ENCODE measurements at regions not wholly inside any gene's neighbourhood (a gene's known extent, or its start where the extent isn't known, plus 50 kb on each side); places are given as distances from the start of the nearest gene placed in this dataset.

GRCh38 chr2:228860601-228861285 lies 410.3 kb downstream of the PID1 start:
- Histone ChIP-seq H3K4me2 (ENCODE audit: unreplicated experiment) (no peak overlapping the region), H3K9me2 (ENCODE audit: insufficient read depth) (no peaks in the 10 kb centered on the region), H3K9me3 (ENCODE audit: low read depth) (no peaks in the 10 kb centered on the region), H3K27ac (no peak overlapping the region), H3K4me1 (ENCODE audit: insufficient read depth) (no peaks in the 10 kb centered on the region), H3K9ac (no peak overlapping the region), H3F3A (ENCODE audit: insufficient read depth) (no peaks in the 10 kb centered on the region), H3K27me3 (replicated peaks; ENCODE audit: insufficient read depth) (no peaks in the 10 kb centered on the region), H2AFZ (no peak overlapping the region), H4K20me1 (ENCODE audit: insufficient read depth) (no peaks in the 10 kb centered on the region), H3K36me3 (ENCODE audit: low read depth) (no peaks in the 10 kb centered on the region), H3K4me3 (no peak overlapping the region), H3K79me2 (ENCODE audit: insufficient read depth) (no peaks in the 10 kb centered on the region)
- TF ChIP-seq EZH2phosphoT487 (IDR thresholded peaks at IDR 0.05; ENCODE audit: insufficient read depth, low read depth) = no peak
- no peak for TF ChIP-seq EZH2 (IDR thresholded peaks at IDR 0.05; ENCODE audit: insufficient read depth, poor library complexity, severe bottlenecking)
- in situ Hi-C loops (cut with MboI) = no loop called here
- no peak for DNase-seq
- WGBS, 2 experiments (ENCODE audit: low coverage in 1 of 2, low lambda C conversion rate in 2 of 2, missing lambda C conversion rate in 2 of 2) = 40 to 41% methylated on average over 5 of the region's 5 CpGs

GRCh38 chr2:228853151-228853550 lies 417.9 kb downstream of the PID1 start:
- Histone ChIP-seq H3K4me1 (ENCODE audit: insufficient read depth) (no peaks in the 10 kb centered on the region), H3K27me3 (replicated peaks; ENCODE audit: insufficient read depth) (no peaks in the 10 kb centered on the region), H2AFZ (no peak overlapping the region), H3F3A (ENCODE audit: insufficient read depth) (no peaks in the 10 kb centered on the region), H3K9me2 (ENCODE audit: insufficient read depth) (no peaks in the 10 kb centered on the region), H3K27ac (no peak overlapping the region), H4K20me1 (ENCODE audit: insufficient read depth) (no peaks in the 10 kb centered on the region), H3K4me2 (ENCODE audit: unreplicated experiment) (no peak overlapping the region), H3K9me3 (ENCODE audit: low read depth) (no peaks in the 10 kb centered on the region), H3K9ac (no peak overlapping the region), H3K36me3 (ENCODE audit: low read depth) (no peaks in the 10 kb centered on the region), H3K4me3 (no peak overlapping the region), H3K79me2 (ENCODE audit: insufficient read depth) (no peaks in the 10 kb centered on the region)
- in situ Hi-C loops (cut with MboI) = no loop called here
- 77 to 83% methylated on average over 7 of the region's 7 CpGs for WGBS, 2 experiments (ENCODE audit: low coverage in 1 of 2, low lambda C conversion rate in 2 of 2, missing lambda C conversion rate in 2 of 2)
- DNase-seq = no peak
- TF ChIP-seq EZH2phosphoT487 (IDR thresholded peaks at IDR 0.05; ENCODE audit: insufficient read depth, low read depth) = no peak

- Histone ChIP-seq H3K4me3 (no peak overlapping the region), H3K9me3 (ENCODE audit: low read depth) (no peaks in the 10 kb centered on the region), H2AFZ (no peak overlapping the region), H3K27ac (no peak overlapping the region), H4K20me1 (ENCODE audit: insufficient read depth) (no peaks in the 10 kb centered on the region), H3K9me2 (ENCODE audit: insufficient read depth) (no peaks in the 10 kb centered on the region), H3K9ac (no peak overlapping the region), H3K79me2 (ENCODE audit: insufficient read depth) (no peaks in the 10 kb centered on the region), H3F3A (ENCODE audit: insufficient read depth) (no peaks in the 10 kb centered on the region), H3K27me3 (replicated peaks; ENCODE audit: insufficient read depth) (no peaks in the 10 kb centered on the region), H3K4me2 (ENCODE audit: unreplicated experiment) (no peak overlapping the region), H3K4me1 (ENCODE audit: insufficient read depth) (no peaks in the 10 kb centered on the region), H3K36me3 (ENCODE audit: low read depth) (no peaks in the 10 kb centered on the region)
- no peak for DNase-seq
- in situ Hi-C loops (cut with MboI) = no loop called here
- TF ChIP-seq EZH2phosphoT487 (IDR thresholded peaks at IDR 0.05; ENCODE audit: insufficient read depth, low read depth) (no peak), EZH2 (IDR thresholded peaks at IDR 0.05; ENCODE audit: insufficient read depth, poor library complexity, severe bottlenecking) (no peak)
- WGBS, 2 experiments (ENCODE audit: low coverage in 1 of 2, low lambda C conversion rate in 2 of 2, missing lambda C conversion rate in 2 of 2) = 90 to 91% methylated on average over 5 of the region's 5 CpGs
These were observed 422.4 kb downstream of the PID1 start for GRCh38 chr2:228848638-228849037.

- H3K9me2 ChIP-seq (ENCODE audit: insufficient read depth) = no peaks in the 10 kb centered on the region
- TF ChIP-seq EZH2 (IDR thresholded peaks at IDR 0.05; ENCODE audit: insufficient read depth, poor library complexity, severe bottlenecking) = no peak
- no peak for TF ChIP-seq EZH2phosphoT487 (IDR thresholded peaks at IDR 0.05; ENCODE audit: insufficient read depth, low read depth)
- H3K79me2 ChIP-seq (ENCODE audit: insufficient read depth) = no peaks in the 10 kb centered on the region
- H2AFZ ChIP-seq = no peak overlapping the region
- 32 to 33% methylated on average over 1 of the region's 1 CpG for WGBS, 2 experiments (ENCODE audit: low coverage in 1 of 2, low lambda C conversion rate in 2 of 2, missing lambda C conversion rate in 2 of 2)
- no peaks in the 10 kb centered on the region for H3F3A ChIP-seq (ENCODE audit: insufficient read depth)
- H3K9me3 ChIP-seq (ENCODE audit: low read depth) = no peaks in the 10 kb centered on the region
- no peak overlapping the region for H3K9ac ChIP-seq
- H3K27ac ChIP-seq = no peak overlapping the region
- no peak overlapping the region for H3K4me3 ChIP-seq
- no peaks in the 10 kb centered on the region for H3K4me1 ChIP-seq (ENCODE audit: insufficient read depth)
- no peak overlapping the region for H3K4me2 ChIP-seq (ENCODE audit: unreplicated experiment)
- in situ Hi-C loops (cut with MboI) = no loop called here
- no peaks in the 10 kb centered on the region for H4K20me1 ChIP-seq (ENCODE audit: insufficient read depth)
- DNase-seq = no peak
- no peaks in the 10 kb centered on the region for H3K27me3 ChIP-seq (replicated peaks; ENCODE audit: insufficient read depth)
- H3K36me3 ChIP-seq (ENCODE audit: low read depth) = no peaks in the 10 kb centered on the region
These were observed 423.4 kb downstream of the PID1 start for GRCh38 chr2:228847684-228848083.

- in situ Hi-C loops (cut with MboI) = no loop called here
- TF ChIP-seq EZH2 (IDR thresholded peaks at IDR 0.05; ENCODE audit: insufficient read depth, poor library complexity, severe bottlenecking) (no peak), EZH2phosphoT487 (IDR thresholded peaks at IDR 0.05; ENCODE audit: insufficient read depth, low read depth) (no peak)
- Histone ChIP-seq H3K27me3 (replicated peaks; ENCODE audit: insufficient read depth) (no peaks in the 10 kb centered on the region), H3F3A (ENCODE audit: insufficient read depth) (no peaks in the 10 kb centered on the region), H3K9me3 (ENCODE audit: low read depth) (no peaks in the 10 kb centered on the region), H3K4me1 (ENCODE audit: insufficient read depth) (no peaks in the 10 kb centered on the region), H4K20me1 (ENCODE audit: insufficient read depth) (no peaks in the 10 kb centered on the region), H3K4me2 (ENCODE audit: unreplicated experiment) (no peak overlapping the region), H3K9ac (no peak overlapping the region), H3K36me3 (ENCODE audit: low read depth) (no peaks in the 10 kb centered on the region), H2AFZ (no peak overlapping the region), H3K79me2 (ENCODE audit: insufficient read depth) (no peaks in the 10 kb centered on the region), H3K4me3 (no peak overlapping the region), H3K27ac (no peak overlapping the region), H3K9me2 (ENCODE audit: insufficient read depth) (no peaks in the 10 kb centered on the region)
- WGBS, 2 experiments (ENCODE audit: low coverage in 1 of 2, low lambda C conversion rate in 2 of 2, missing lambda C conversion rate in 2 of 2) = 31 to 36% methylated on average over 2 of the region's 2 CpGs
- no peak for DNase-seq
These were observed 424.9 kb downstream of the PID1 start for GRCh38 chr2:228846161-228846560.
